ELF-1 (cell line): ENCODE measurements at regions not wholly inside any gene's neighbourhood (a gene's known extent, or its start where the extent isn't known, plus 50 kb on each side); places are given as distances from the start of the nearest gene placed in this dataset.

Source experiments
- DNase-seq: peaks from one replicate; pipeline ENCODE4 v3.0.0-alpha.2; 2016; ENCODE audit warnings: low read depth, low spot score

DNA sequence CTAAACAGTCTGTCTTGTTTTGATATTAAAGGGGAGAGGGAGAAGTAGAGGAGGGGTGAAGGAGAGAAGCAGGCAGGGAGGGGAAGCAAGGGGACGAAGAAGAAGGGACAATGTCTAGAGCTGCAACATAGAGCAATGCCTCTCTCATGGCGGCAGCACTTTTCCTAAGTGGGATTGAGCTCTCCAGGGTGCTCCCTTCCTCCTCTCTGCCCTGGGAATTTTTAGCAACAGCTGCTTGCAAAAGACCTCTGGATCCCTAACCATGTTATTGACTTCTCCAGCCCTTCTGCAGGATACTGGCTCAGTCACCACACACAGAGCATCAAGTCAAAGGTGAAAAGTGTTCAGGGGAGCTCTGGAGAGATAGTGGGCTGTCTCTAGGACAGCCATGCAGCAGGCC, 734.9 kb downstream of the EPHA4 start:
- DNase-seq, result peak; percentile 2

DNA sequence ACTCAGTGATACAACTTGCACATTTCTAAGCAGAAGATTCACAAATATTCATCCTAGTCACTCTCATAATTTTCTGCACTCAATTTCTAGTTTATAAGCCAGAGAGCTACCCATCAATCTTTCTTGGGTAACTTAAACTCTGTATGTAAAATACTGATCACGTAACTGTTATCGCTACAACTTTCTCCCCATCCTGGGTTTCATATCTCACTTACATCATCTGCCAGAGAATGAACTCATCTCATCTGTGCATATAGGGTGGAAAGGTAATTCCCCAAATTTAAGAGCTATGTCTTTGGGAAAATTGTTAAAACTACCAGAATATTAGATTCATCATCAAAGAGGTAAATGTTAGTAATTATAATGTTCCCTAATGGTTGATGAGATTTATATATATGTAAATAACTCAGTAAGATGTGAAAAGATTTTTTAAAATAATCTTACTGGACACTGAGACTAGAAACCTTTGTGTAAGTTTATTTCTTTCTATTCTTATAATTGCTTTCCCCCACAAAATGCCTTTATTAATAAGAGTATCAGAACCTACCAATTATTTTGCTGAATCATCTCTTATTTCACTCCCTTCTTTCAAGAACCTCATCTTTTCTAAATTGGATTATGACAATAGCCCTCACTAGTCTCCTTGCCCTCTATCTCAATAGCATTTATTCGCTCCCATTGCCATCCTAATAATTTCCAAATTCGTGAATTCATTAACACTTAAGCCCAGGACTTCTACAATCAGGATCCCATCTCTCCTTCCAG, 729.0 kb downstream of the EPHA4 start:
- no peak for DNase-seq

DNA sequence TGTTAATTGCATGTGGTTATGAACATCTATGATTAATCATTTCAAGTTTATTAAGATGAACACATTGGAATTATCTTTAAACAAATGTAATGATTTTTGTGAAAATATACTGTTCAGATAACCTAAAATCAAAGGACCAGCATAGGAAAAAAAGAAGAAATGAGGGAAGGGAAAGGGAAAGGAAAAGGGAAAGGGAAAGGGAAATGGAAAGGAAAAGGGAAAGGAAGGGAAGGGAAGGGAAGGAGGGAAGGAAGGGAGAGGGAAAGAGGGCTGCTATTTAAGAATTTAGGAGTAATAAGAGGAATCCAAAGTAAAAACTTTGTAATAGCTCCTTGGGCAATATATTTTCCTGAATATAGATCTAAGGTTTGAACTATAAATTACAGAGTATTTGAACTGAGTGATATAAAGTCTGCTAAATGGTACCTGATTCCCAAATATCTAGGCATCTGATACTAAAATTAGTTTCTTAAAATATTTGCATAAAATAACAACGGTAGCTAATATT, 726.3 kb downstream of the EPHA4 start:
- DNase-seq, result no peak

DNA sequence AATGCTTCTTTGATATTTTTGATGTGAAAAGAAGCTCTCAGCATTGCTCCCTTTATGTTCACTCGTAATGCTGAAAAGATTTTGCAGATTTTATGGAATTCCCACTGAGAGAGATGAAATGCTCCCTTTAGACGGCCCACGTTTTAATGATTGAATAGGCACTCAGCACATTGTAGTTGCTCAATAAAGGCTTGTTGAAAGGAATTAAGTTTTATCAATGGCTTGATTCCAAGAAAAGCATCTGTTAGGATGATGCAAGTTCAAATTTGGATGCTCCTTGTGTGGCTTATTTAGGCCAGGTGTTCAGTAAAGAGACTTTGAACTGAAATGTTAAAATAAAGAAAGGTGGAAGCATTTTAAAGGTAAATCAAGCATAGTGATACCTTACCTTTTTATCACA, 725.1 kb downstream of the EPHA4 start:
- DNase-seq, result no peak

DNA sequence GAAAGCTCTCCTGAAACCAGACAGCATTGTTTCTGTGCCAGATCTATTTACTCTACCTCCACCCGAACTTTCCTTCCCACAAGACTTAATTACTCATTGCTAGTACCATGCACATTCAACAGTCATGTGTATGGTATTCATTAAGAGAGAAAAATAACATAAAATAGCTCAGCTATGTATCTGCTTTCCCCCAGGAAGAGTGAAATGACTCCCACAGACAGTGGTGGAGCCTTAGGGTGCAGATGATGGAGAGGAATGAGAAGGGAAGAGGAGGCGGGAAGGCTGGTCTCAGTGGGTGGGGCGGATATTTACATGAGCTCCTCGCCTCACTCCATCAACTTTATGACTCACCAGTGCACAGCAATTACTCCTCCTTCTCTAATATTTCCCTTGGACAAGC, 724.5 kb downstream of the EPHA4 start:
- no peak for DNase-seq

DNA sequence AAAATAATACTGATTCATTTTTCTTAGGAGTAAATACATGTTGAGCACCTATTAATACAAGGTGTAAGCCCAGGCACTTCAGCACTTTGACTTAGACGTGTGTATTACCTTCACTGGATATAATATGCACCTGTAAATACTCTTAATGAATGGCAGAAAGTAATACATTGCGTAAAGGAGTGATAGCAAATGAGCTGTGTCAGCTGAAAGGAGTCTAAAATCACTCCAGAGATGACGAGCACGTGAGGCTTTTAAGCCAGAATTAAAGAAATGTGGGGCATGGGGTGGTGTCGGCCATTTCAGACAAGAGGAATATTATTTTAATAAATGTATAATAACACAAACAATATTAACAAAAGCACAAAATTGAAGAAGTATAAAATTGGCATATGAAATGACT, 722.7 kb downstream of the EPHA4 start:
- DNase-seq, result no peak

DNA sequence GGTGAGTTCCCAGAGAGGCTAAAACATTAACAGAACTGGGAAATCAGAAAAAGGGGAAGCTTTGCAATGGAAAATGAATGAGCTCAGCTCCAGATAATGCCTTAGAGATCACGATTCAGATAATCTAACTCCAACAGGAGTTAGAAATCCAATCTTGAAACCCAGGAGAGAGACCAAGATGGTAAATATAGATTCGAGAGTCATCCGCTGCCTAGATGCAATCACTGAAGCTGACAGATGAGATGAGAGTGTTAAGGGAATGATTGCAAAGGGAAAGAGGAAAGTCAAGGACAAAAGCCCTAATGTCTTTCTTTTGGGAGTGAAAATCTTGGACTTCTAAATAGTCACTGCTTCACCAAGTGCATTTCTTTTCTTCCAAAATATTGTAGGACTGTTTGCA, 722.0 kb downstream of the EPHA4 start:
- DNase-seq, result no peak

DNA sequence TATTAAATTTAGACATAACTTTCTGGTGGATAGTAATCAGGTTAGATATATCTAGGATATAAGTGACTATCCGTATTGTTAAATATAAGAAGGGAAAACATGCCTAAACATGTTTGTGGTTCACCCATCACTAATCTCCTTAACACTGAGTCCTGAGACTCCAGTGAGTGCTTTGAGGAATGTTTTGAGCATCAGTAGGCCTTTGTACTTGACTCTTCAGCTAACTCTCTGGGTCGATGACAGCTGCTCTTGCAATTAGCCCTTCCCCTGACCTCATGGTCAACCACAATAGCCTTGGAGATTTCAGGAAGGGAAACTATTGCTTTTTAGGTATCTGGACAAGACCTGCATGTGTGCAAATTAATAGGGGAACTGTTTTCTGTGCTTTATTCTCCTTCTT, 716.8 kb downstream of the EPHA4 start:
- no peak for DNase-seq

DNA sequence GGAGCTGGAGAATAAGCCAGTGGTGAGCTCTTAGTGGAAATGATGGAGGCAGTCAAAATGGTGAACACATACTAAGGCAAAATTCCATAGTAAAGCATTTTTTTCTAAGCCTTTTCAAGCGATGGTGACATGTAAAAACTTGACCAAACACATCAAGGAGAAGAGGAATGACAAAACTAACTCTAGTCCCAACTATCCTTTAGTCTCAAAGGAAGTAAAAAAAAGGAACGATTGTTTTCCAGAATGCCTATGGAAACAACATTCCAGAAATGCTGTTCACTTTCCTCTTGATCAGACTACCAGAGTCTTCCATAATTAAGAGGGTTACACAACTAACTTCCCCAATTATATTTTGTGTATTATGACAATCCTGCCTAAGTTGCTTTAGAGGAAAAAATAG, 715.6 kb downstream of the EPHA4 start:
- DNase-seq, result no peak

DNA sequence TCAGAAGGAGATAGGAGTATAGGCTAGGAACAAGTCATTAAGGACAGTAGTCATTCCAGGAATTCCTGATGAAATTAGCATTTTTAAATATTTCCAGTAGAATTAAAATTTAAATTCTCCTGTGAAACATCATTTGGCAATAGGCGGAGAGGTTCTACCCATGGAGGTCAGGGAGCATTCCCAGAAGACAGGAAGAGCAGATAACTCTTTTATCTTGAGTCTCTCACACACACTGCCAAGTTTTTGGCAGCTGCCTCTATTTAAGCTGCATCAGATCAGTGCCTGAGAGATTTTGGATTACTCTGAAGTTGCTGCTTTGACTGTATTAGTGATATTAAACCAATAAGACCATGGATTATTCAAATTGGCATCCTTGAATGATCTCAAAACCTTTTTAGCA, 714.7 kb downstream of the EPHA4 start:
- no peak for DNase-seq

DNA sequence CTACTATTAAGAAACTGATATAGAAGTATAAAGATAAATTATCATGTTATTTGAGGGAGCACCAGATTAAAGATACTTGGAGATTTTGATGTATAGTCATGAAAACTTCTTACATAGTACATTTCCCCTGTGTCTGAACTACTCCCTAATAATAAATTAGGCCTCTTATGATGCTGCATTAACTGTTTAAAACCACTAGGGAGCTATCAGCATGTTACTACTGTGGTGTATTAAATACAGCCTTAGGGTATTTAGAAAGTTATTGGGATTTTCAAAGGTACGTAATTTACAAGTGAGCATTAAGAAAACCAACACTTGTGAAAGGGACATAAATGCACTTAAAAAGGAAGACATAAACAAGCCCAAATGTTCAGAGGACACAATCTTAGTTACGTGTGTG, 714.0 kb downstream of the EPHA4 start:
- DNase-seq, result no peak

DNA sequence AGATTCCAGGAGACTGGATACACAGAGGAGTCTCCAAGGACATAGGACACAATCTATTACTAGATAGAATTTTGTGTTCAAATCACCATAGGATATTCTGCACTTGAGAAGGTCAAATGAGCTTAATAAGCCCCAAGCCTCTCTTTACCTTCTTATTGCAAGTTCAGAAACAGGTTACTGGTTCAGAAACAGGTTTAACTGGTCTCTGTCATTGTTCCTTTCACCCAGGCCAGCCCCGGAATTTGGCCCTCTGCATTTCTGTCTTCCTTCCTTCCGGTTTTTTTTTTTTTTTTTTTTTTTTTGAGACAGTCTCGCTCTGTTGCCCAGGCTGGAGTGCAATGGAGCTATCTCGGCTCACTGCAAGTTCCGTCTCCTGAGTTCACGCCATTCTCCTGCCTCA, 700.2 kb downstream of the EPHA4 start:
- peak; percentile 27 for DNase-seq

DNA sequence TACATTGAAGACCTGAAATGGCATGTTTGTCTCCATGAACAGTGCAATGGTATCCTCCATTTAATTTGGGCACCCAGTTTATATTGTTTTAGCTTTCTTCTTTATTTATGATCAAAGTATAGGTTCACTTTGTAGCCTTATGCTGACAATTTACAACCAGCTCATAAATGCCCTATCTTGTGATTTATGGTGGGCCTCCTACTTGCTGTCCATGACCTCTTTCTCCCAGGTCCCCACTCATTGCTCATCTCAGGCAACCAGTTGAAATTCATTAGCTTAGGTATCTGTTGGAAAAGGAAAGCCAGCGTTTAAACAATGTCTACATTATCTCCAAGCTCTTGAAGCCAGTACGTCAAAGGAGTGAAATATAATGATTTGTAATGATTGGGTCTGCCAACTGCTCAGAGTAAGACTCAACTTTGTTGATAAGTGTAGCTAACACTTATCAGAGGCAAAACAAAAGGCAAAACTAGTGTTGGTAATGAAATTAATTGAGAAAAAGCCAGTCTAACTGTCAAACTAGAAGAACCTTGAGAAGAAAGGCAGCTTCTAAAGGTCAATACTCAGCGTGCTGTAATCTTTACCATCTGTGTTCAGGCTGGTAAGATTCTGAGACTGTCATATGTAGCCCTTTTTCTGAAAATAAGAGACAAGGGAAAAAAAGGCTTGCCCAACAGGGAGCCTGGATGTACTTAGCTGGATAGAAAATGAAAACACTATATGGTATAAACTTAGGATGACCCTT, 695.9 kb downstream of the EPHA4 start:
- no peak for DNase-seq

DNA sequence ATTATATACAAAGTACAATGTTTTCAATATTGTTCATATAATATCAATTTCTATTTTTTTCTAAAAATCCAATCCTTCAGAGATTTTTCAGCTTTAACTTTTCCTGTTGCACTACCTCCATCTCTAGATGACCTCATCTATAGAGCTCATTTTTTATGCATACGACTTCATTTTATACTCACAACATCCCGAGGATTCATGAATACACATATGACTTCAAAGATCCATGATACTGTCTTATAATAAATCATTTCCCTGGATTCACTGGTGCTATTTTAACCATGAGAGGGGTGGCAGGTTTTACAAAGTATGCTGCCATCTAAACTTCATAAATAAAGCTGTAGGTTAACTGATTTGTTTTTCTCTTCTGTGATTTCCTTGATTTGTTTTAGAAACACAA, 694.6 kb downstream of the EPHA4 start:
- DNase-seq, result no peak

DNA sequence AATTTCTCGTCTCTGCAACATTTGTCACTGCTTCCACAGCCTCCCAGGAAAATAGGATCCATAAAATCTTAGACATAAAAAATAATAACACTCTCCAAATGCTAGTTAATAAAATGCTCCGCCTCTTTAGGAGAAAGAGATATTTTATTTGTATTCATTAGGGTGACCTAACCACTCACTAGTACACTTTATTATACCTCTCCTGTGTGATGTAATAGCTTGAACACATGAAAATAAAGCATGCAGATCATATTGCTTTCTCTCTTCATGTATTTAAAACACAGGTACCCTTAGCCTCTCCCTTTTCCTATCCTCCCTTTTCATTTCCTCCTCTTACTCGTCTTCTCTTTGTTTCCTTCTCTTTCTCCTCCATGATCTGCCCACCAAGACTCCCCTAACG, 694.2 kb downstream of the EPHA4 start:
- DNase-seq, result no peak

DNA sequence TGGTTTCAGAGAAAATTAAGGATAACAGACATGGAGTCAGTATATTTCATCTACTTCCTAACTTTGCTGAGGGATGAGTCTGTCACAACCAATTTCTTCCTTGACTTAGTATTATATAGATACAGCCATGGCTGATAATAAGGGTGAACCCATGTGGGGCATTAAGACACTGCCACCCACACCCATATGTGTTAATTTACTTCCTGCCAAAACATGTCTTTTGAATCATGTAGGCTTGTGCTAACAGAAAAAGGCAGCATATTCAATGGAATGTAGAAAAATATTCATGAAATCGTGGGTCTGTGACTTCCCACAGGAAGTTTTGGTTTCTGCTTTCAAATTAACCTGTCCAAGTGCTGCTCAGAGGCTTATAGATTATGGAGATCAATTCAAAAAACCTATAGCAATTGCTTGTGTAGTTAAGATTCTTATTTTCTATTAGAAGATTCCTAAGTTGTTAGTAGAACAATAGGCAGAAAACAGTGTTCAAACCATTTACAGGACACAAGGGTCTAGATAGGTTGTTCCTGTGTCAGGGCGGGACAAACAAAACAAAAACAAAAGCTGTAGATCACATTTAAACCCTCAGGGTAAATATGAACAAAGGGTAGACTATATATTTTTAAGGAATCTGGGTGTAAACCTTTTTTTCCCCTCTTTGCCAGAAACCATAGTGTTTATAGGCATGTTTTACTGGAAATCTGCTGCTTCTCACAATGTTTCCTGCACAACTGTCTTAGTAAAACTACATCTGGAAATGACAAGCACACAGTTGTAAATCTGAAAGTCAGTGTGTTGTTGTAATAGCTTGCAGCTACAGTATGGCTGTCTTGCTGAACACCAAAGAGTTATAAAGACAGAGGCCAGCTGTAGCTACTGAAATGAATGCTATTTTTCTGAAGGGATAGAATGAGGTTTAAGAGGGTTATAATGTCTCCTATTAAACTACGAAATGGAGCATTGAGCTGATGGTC, 691.2 kb downstream of the EPHA4 start:
- no peak for DNase-seq

DNA sequence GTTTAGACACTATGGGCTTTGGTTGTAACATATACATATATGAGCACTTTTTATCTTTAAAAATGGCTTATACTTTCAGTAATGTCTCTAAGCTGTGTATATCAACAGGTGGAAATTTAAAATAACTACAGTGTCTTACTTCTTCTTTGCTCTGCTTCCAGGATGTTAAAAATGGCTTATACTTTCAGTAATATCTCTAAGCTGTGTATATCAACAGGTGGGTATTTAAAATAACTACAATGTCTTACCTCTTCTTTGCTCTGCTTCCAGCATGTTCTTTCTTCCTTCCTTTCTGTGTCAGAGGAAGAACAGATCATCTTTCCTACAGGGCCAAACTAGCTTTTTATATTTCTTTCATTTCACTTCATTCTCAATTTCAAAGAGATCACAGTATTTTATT, 689.6 kb downstream of the EPHA4 start:
- no peak for DNase-seq

DNA sequence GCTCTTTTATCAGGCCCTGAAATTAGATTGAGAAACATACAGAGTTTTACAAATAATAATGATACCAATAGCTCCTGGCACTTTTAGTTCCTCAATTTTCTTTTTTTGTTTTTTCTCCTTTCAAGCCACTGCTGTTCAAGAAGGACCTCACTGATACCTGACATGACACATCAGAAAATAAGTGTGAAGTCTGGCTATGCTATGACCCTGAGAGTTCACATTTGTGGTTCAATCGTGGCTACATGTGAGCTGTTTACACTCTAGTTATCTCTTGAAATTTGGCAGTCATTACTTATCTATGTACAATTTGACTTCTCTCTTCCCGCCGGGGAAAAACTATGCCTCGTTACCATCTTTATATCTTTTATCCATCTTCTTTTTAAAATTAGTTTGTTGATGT, 686.5 kb downstream of the EPHA4 start:
- DNase-seq, result no peak

DNA sequence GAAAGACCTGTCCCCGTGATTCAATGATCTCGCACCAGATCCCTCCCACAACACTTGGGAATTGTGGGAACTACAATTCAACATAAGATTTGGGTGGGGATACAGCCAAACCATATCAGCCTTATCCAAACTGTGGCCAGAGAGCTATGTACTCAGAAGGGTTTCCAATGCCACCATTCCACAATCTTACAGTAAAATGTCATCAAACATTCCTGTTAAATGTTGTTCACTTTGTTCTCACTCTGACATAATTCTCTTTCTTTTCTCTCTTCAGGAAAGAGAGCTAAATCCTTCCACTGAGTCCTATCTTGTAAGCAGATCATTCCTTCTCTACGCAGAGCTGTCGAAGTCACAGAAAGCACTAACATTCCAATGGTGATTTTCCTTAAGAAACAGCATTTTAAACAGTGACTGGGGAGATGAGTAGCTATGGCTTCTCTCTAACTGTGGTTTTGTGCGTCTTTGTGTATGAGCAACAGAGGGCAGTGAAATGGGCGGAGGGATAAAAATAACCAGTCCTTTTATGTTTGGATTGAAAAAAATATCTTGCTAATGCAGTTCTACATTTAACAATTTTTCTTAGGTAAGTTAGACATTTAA, 684.7 kb downstream of the EPHA4 start:
- no peak for DNase-seq

DNA sequence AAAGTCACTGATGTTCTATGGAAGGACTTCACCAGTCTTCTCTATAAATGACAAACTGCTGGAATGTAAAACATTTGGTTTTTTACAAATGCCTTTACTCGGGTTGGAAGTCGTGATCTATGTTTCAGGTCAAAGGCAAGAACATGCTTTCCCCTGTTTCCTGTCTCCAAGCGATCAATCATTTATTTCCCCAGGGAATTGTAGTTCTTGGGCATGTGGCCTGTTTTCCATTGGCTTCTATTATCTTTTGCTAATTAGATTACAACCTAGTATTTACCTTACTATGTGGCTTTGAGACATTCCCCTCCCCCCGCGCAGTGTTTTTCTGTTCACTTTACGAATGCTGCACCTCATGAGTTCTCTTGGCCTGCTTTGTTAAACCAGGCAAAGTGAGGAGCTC, 684.2 kb downstream of the EPHA4 start:
- DNase-seq, result peak; percentile 19

DNA sequence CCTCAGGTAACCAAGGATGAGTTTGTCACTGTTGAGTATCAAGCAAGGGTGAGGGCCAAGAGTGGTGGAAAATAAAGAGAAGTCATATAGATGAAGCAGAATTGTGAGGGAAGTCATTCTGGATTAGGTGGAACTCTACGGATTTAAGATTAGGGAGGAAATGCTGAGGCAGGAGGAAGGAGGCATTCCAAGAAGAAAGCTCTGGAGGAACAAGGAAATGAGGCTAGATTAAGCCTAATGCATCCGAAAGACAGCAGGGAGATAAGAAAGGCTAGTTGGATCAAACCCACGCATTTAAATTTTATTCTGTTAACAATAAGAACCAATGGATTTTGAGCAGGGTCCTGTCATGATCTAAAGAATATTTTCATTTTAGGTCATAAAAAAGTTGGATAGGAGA, 681.2 kb downstream of the EPHA4 start:
- no peak for DNase-seq

DNA sequence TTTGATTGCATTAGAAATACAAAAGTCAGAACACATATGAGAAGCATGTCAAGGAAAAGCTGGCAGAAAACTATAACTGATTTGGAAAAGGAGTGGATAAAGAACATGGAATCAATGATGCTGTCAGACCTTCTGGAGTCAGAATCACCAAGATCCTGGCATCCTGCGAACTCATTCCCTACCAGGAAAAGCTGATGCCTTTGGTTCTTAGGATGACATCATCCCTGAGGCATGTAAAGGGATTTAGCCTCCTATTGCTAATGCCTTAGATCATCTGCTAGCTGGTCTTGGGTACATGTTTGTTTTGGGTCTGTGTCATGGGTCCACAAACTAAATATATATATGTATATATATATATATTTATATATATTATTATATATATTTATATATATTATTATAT, 680.7 kb downstream of the EPHA4 start:
- DNase-seq, result peak; percentile 32
